Keratinocyte (primary cell): ENCODE measurements at regions not wholly inside any gene's neighbourhood (a gene's known extent, or its start where the extent isn't known, plus 50 kb on each side); places are given as distances from the start of the nearest gene placed in this dataset.

Experiments used
- CTCF ChIP-seq, 3 experiments: IDR thresholded peaks in 1 of 3; conservative IDR thresholded peaks in 1 of 3; optimal IDR thresholded peaks in 1 of 3; 2 replicates in 2 of 3; 3 replicates in 1 of 3; pipeline versions ENCODE3 to v1.5.1; 2011; ENCODE audit warnings: low read length in 3 of 3, mild to moderate bottlenecking in 3 of 3, moderate library complexity in 2 of 3, control low read depth in 1 of 3, inconsistent platforms in 1 of 3; ENCODE audit not compliant: insufficient read depth in 2 of 3; ENCODE audit errors: extremely low read depth in 1 of 3
- EZH2 ChIP-seq: IDR thresholded peaks from one replicate; pipeline ENCODE4 v1.6.1; 2012; ENCODE audit warnings: inconsistent platforms, mild to moderate bottlenecking, low read length, moderate library complexity

DNA sequence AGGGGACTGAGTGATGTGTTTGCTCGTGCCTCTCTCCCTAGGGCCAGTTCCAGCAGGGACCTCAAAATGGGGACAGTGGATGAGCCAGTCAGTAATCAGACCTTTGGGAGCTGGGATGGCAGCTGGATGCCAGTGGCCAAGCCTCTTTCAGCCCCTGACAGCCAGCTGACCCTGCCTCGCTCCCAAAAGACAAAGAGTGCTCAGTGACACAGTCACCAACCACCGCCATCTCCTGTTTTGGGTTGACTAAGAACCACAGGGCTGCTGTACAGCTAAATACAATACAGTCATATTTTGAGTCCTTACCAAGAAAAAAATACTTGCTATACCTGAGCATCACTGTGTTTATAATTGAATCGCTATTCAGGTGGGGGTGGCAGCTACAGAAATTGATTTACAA is 75.7 kb downstream of the POU3F3 start:
- TF ChIP-seq CTCF (optimal IDR thresholded peaks at IDR 0.05 in 1 of 3, IDR thresholded peaks at IDR 0.05 in 1 of 3, conservative IDR thresholded peaks at IDR 0.05 in 1 of 3; ENCODE audit: extremely low read depth in 1 of 3, insufficient read depth in 2 of 3, low read length in 3 of 3) (no peak), EZH2 (no peak)
